Heart left ventricle (tissue), 16 donors: ENCODE measurements at regions not wholly inside any gene's neighbourhood (a gene's known extent, or its start where the extent isn't known, plus 50 kb on each side); places are given as distances from the start of the nearest gene placed in this dataset.

Experiments used
- ATAC-seq, 4 donors: fragments of 200-7000 bp; cut with Tn5 transposase; one replicate each; pipeline ENCODE4 v1.9.1; 2020 to 2022; ENCODE audit warnings: moderate library complexity in 4 of 4, mild to moderate bottlenecking in 3 of 4, moderate number of reproducible peaks in 1 of 4
- DNase-seq, 5 donors: peaks; one replicate each; pipeline ENCODE4 v3.0.0-alpha.2; 2020
- H3K27ac ChIP-seq, 12 donors: fragments of 200-600 bp; sonication (generic) in 4 of 12; one replicate each; pipeline versions ENCODE4 v1.5.0 to v1.8.0; 2016 to 2022; ENCODE audit warnings: mild to moderate bottlenecking in 2 of 12
- H3K27me3 ChIP-seq, 9 donors: fragments of 200-600 bp; sonication (generic) in 2 of 9; one replicate each; pipeline versions ENCODE4 v1.5.1 to v1.8.0; 2016 to 2022; ENCODE audit warnings: mild to moderate bottlenecking in 3 of 9
- H3K36me3 ChIP-seq, 9 donors: fragments of 200-600 bp; sonication (generic) in 2 of 9; one replicate each; pipeline versions ENCODE4 v1.5.0 to v1.8.0; 2018 to 2022; ENCODE audit warnings: mild to moderate bottlenecking in 2 of 9
- H3K4me1 ChIP-seq, 12 donors: fragments of 200-600 bp; sonication (generic) in 4 of 12; one replicate each; pipeline versions ENCODE4 v1.5.0 to v1.8.0; 2016 to 2022; ENCODE audit warnings: mild to moderate bottlenecking in 3 of 12
- H3K4me3 ChIP-seq, 12 donors: fragments of 200-600 bp; sonication (generic) in 4 of 12; one replicate each; pipeline versions ENCODE4 v1.5.0 to v1.8.0; 2017 to 2022; ENCODE audit warnings: mild to moderate bottlenecking in 9 of 12, moderate library complexity in 4 of 12
- H3K9me3 ChIP-seq, 12 donors: fragments of 200-600 bp; sonication (generic) in 4 of 12; one replicate each; pipeline versions ENCODE4 v1.5.0 to v1.8.0; 2016 to 2022; ENCODE audit warnings: mild to moderate bottlenecking in 1 of 12
- POLR2A ChIP-seq, 2 donors: fragments of 450-650 bp; IDR thresholded peaks; one replicate each; pipeline ENCODE4 v1.6.1; 2017; ENCODE audit warnings: antibody characterized with exemption in 2 of 2, mild to moderate bottlenecking in 2 of 2, moderate library complexity in 2 of 2
- WGBS, 4 donors: extraction: QIAGEN DNeasy Blood & Tissue Kit in 2 of 4; methylation state at CpG; one replicate each; pipeline versions ENCODE4 v1.1.5 to v1.1.7; 2013 to 2018; 5-methylcytosine and 5-hydroxymethylcytosine counted together
- intact Hi-C, 10 donors: fragments of 100-400 bp; cut with DNase I; formaldehyde crosslinking; loops; one replicate each; pipeline versions ENCODE4 v1.11.1 to v1.14.2; 2022
- TF ChIP-seq, protein P1 (sequence below), 12 donors: fragments of 200-600 bp; sonication (generic) in 4 of 12; IDR thresholded peaks; one replicate each; pipeline versions ENCODE4 v1.5.0 to v1.8.0; 2018 to 2022; ENCODE audit warnings: antibody characterized with exemption in 12 of 12, mild to moderate bottlenecking in 5 of 12
- donor health status: ischemic (EF 13 %, LVEDD 7.1; RV severe dilation, severe dysfunction).
- donor health status: healthy with polysubstance abuse.
- donor health status: DM: no; HTN: yes; CAD: no.
- donor health status: DM: no; HTN: no; CAD: no.
- donor health status: ischemic (EF 25% LVEDD 6.9; RV normal size, moderate dysfunction).
- donor health status: ischemic (EF 25% LVEDD 5.7; RV mildly dilated, moderate dysfunction).
- donor health status: healthy.
- donor health status: DM: yes; HTN: yes; CAD: no.
- donor health status: ischemic (EF 35%, LVEDD 5.7; RV mildly dilated, moderate dysfunction).
- donor health status: nonischemic (EF 11% LVEDD 7.7; RV severe dilation, severe dysfunction).
- donor health status: DM: yes; HTN: yes; CAD: no.
- donor health status: PGD.
- donor health status: ischemic (EF 29% LVEDD 5.4; RV normal size, mild dysfunction).
- donor health status: nonischemic (EF 23%, LVEDD 6.1; RV moderate dilation, normal function).

DNA sequence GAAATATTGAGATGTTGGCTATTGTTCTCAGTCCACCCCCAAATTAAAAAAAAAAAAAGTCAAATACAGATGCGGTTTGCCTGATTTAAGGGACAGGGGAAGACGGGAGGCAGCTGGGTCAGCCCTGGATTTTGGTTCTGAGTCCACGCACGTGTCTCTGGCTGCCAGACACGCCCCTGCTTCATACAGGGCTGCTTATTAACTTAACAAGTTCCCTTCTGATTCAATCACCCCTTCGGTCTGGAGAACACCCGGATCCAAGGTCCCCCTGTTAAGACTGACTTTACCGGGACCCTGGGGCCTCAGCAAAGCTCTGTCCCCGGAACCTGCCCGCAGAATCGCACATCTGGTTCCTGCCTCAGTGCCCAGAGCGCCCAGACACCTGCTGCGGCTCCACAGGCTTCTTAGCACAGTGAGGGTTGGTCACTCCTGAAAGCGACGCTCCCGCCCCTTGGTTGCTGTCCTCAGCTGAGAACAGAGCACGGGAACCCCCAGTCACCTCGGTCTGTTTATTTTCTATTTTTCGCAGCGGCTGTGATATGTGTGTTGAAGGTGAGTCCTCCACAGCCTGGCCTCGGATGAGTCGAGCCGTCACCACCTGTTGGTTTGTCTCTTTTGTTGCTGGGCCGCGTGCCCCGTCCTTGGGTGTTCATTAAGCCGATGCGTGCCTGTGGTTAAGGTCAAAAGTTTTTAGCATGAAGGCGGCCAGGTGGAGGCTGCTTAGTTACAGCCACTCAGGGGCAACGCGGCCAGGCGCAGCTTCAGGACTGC is 57.2 kb downstream of the RTP5 start:
- Histone ChIP-seq H3K9me3 (no peaks in the 10 kb centered on the region), H3K36me3 (no peaks in the 10 kb centered on the region), H3K27me3 (peaks cover 0 to 11% (median 0%) of the 10 kb centered on the region in 9 donors), H3K4me1 (no peaks in the 10 kb centered on the region), H3K27ac (no peak overlapping the region), H3K4me3 (no peak overlapping the region)
- TF ChIP-seq POLR2A (IDR thresholded peaks at IDR 0.05), result no peak
- TF ChIP-seq, protein P1, sequence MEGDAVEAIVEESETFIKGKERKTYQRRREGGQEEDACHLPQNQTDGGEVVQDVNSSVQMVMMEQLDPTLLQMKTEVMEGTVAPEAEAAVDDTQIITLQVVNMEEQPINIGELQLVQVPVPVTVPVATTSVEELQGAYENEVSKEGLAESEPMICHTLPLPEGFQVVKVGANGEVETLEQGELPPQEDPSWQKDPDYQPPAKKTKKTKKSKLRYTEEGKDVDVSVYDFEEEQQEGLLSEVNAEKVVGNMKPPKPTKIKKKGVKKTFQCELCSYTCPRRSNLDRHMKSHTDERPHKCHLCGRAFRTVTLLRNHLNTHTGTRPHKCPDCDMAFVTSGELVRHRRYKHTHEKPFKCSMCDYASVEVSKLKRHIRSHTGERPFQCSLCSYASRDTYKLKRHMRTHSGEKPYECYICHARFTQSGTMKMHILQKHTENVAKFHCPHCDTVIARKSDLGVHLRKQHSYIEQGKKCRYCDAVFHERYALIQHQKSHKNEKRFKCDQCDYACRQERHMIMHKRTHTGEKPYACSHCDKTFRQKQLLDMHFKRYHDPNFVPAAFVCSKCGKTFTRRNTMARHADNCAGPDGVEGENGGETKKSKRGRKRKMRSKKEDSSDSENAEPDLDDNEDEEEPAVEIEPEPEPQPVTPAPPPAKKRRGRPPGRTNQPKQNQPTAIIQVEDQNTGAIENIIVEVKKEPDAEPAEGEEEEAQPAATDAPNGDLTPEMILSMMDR (IDR thresholded peaks at IDR 0.05), result no peak
- ATAC-seq (peak in 1 of 4 donors; percentile 31), DNase-seq (no peak)
- intact Hi-C loops, result no loop called here
- 65 to 83% (median 78%) methylated on average over 21 to 32 of the region's 32 CpGs for WGBS, 4 donors

DNA sequence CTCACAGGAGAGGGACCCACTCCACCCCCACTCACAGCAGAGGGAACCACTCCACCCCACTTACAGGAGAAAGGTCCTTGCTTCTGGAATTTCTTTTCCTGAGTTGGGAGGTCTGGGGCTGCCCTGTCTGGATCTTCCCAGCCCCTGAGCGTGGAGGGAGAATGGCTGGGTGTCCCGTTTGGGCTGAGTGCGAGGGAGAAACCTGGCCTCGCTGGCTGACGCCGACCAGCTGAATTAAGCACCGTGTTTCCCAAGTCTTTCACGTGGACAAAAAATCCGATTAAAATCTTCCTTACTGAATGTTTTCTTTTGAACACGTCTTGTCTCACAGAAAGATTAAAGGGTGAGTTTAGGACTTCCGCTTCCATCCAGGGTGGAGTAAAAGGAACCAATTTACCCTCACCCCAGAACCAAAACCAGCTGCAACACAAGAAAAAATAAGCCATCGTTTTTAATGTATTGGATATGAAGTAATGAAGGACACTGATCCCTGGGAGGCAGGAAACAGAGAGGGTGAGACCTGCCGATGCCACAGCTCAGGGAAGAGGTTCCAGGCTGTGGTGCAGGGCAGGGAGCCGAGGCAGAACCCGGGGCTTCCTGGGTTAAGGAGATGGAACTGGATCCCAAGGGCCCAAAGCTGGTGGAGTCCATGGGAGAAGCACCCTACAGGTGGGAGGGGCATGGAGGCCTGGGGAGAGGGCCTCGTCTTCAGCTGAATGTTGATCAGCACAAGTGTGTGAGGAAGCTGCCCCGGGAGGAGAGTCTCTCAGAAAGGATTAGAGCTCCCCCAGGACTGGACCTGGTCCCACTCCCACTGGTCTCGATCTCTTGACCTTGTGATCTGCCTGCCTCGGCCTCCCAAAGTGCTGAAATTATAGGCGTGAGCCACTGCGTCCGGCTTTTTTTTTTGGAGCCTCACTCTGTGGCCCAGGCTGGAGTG is 60.3 kb downstream of the RTP5 start:
- no peaks in the 10 kb centered on the region for H3K9me3 ChIP-seq
- TF ChIP-seq POLR2A (IDR thresholded peaks at IDR 0.05), result no peak
- TF ChIP-seq, protein P1 (IDR thresholded peaks at IDR 0.05), result no peak
- H3K36me3 ChIP-seq, result no peaks in the 10 kb centered on the region
- H3K4me3 ChIP-seq, result no peak overlapping the region
- WGBS, 4 donors, result 74 to 85% (median 77%) methylated on average over 22 of the region's 22 CpGs
- peaks cover 0 to 14% (median 0%) of the 10 kb centered on the region in 9 donors for H3K27me3 ChIP-seq
- intact Hi-C loops, result no loop called here
- H3K4me1 ChIP-seq, result peaks cover 0 to 4% (median 0%) of the 10 kb centered on the region in 12 donors
- ATAC-seq, result no peak
- no peak overlapping the region for H3K27ac ChIP-seq
- no peak for DNase-seq

DNA sequence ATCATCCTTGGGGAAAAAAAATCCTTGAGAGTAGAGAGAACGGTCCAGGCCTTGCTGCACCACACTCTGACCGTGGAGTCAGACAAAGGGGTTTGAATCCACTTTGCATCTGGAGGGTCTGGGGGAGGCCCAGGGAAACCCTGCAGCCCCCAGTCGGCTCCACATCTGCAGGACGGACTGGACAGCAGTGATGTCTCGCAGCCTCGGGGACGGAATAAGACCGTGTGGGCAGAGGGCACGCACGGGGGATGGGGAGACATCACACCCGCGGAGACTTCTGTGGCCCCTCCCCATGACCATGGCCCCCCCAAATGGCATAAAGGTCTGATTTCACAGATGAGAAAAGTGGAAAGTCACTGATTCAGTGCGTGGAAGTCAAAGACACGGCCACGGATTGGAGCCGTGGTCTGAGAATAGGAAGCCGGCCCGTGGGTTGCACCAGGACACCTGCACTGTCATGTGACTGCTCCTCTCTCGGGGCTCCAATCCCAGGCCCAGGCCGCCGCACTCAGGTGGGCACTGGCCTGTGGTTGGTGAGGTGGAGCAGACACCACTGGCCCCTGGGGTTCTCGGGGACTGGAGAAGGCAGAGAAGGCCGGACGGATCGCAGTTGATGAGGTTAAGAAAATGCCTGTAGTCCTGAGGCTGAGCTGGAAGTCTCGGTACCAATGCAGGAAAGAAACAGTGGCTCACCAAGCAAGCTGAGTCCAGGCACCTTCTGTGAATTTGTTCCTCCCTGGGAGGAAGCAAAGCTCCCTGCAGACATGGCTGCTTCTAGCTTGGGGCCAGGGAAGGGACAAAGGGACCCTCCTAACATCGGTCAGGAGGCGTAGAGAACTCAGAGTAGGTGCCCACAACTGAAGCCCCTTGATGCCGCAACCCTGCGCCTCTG is 61.8 kb downstream of the RTP5 start:
- no peak for TF ChIP-seq POLR2A (IDR thresholded peaks at IDR 0.05)
- TF ChIP-seq, protein P1 (IDR thresholded peaks at IDR 0.05), result no peak
- DNase-seq (no peak), ATAC-seq (no peak)
- Histone ChIP-seq H3K9me3 (no peaks in the 10 kb centered on the region), H3K4me3 (no peak overlapping the region), H3K27ac (no peak overlapping the region), H3K4me1 (peaks cover 0 to 4% (median 0%) of the 10 kb centered on the region in 12 donors), H3K27me3 (peaks cover 0 to 26% (median 0%) of the 10 kb centered on the region in 9 donors), H3K36me3 (no peaks in the 10 kb centered on the region)
- WGBS, 4 donors, result 92 to 93% (median 93%) methylated on average over 27 to 30 of the region's 30 CpGs
- intact Hi-C loops, result no loop called here
